Prostate gland (tissue), 2 donors: ENCODE measurements at regions not wholly inside any gene's neighbourhood (a gene's known extent, or its start where the extent isn't known, plus 50 kb on each side); places are given as distances from the start of the nearest gene placed in this dataset.

Experiments used
- POLR2AphosphoS5 ChIP-seq: sonication (generic); formaldehyde crosslinking; IDR thresholded peaks from one replicate; pipeline ENCODE4 v1.6.1; 2017; ENCODE audit warnings: antibody characterized with exemption
- TF ChIP-seq, protein P1 (sequence below), 4 experiments: fragments of 200-600 bp in 2 of 4; fragments of 450-650 bp in 2 of 4; sonication (generic) in 2 of 4; IDR thresholded peaks; 1 replicate in 3 of 4; 2 replicates in 1 of 4; pipeline ENCODE4 v1.5.1; 2016 to 2019; ENCODE audit warnings: antibody characterized with exemption in 4 of 4, mild to moderate bottlenecking in 2 of 4, moderate library complexity in 2 of 4

DNA sequence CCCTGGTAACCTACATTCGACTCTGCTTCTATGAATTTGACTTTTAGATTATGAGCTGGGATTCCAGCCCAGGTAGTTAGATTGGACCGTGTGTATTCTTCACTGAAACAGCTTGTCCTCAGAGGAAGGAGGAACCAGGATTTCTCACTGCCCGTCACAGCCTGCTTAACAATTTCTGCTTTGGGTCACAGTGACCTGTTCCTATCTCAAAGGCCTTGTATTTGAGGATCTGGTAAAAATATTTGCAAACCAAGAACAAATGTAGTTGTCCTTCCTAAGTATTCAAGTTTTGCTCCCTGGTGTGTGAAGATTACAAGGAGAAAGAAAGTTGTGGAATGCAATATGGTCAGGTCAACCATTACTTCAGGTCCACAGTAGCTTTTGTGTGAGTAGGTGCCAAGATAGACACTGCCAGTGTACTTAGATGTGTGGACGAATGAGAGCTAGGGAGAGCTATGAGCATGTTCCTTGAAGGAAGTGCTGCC is 55.1 kb downstream of the KIF4B start:
- TF ChIP-seq, protein P1, sequence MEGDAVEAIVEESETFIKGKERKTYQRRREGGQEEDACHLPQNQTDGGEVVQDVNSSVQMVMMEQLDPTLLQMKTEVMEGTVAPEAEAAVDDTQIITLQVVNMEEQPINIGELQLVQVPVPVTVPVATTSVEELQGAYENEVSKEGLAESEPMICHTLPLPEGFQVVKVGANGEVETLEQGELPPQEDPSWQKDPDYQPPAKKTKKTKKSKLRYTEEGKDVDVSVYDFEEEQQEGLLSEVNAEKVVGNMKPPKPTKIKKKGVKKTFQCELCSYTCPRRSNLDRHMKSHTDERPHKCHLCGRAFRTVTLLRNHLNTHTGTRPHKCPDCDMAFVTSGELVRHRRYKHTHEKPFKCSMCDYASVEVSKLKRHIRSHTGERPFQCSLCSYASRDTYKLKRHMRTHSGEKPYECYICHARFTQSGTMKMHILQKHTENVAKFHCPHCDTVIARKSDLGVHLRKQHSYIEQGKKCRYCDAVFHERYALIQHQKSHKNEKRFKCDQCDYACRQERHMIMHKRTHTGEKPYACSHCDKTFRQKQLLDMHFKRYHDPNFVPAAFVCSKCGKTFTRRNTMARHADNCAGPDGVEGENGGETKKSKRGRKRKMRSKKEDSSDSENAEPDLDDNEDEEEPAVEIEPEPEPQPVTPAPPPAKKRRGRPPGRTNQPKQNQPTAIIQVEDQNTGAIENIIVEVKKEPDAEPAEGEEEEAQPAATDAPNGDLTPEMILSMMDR (IDR thresholded peaks at IDR 0.05), result no peak
- TF ChIP-seq POLR2AphosphoS5, result no peak
